Fibroblast of skin of back (primary cell): ENCODE measurements at regions not wholly inside any gene's neighbourhood (a gene's known extent, or its start where the extent isn't known, plus 50 kb on each side); places are given as distances from the start of the nearest gene placed in this dataset.

Source experiments
- DNase-seq: peaks from one replicate; pipeline ENCODE4 v3.0.0-alpha.2; 2013

DNA sequence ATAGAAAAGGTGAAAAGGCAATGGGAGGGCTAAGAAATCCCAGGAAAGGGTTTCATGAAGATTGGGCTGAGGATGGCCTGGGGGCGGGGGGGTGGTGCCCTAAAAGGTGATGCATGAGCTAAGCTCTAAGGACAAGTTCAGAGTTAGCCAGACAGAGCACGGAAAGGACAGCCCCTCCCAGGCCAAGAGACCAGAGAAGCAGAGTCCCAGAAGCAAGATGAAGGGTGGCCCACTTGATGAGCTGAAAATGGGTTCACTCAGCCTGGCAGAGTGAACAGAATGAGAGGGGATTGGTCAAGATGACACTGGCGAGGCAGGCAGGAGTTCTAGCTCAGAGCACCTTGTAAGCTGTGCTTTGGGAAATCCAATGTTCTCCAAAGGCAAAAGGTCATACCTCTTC, 89.4 kb upstream of the GPR26 start:
- DNase-seq: no peak

DNA sequence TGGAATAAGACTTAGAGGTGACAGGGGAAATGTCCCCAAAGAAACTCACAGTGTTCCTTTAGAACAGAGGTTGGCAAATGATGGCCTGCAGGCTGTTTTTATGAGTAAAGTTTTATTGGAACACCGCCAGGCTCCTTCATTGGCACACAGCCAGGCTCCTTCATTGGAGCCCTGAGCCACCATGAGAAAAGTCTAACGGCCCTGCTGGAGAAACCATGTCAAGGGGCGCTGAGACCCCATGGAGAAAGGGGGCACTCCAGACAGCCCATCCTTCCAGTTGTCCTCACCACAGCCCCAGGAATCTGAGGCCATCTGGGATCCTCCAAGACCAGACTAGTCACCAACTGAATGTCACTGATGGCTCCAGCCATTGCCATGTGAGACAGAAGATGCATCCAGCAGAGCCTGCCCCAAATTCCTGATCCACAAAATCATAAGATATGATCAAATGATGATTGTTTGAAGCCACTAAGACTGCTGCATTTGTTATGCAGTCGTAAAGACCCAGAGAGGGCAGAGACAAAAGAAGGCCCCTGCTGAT, 88.2 kb upstream of the GPR26 start:
- no peak for DNase-seq

DNA sequence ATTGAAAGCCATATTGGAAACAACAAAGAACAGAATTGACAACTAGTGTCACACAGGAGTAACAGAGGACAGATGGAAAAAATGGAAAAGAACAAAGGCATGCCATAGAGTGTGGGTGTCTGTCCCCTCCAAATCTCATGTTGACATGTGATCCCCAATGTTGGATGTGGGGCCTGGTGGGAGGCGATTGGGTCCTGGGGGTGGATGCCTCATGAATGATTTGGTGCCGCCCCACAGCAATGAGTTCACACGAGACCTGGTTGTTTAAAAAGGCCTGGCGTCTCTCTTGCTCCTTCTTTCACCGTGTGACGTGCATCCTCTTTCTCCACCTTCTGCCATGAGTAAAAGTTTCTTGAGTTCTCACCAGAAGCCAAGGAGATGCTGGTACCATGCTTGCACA, 87.4 kb upstream of the GPR26 start:
- no peak for DNase-seq

DNA sequence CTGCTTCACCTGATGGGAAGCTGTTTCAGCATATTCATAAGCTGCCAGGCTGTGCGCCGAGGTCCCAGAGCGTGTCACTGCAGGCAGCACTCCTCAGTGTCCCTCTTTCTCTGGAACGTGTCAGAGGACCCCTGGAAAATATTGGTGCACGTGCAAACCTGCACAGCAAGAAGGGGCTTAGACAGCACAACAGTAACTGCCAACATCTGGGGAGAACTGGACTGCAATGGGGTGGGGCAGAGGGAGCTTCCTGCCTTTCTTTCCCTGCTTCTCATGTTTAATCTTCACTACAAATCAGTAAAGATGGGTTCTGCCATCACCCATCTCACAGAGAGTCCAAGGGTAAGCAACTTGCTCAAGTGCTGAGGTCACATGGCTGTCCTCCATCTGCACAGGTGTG, 86.5 kb upstream of the GPR26 start:
- DNase-seq: no peak

- DNase-seq: no peak
These were observed 85.7 kb upstream of the GPR26 start for GRCh38 chr10:123580426-123580825.

DNA sequence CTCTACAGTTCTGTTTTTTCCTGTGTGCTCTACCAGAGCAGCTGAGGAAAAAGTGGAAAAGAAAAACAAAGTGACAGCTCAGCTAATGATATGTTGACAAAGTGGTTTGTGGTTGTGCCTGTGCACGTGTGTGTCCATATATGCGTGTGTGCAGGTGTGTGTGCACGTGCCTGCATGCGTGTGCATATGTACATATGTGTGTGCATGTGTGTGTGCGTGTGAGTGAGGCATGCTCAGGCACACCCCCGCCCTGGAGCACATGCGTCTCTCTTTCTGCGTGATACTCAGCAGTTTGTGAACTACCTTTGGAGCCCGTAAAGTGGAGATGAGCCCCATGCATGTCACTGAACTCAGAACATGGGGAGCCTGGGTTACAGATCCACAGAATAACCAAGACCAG, 84.5 kb upstream of the GPR26 start:
- DNase-seq: no peak

GRCh38 chr10:123582084-123582989, 83.8 kb upstream of the GPR26 start:
- peak; percentile 57 for DNase-seq

- peak; percentile 60 for DNase-seq
These were observed 82.3 kb upstream of the GPR26 start for GRCh38 chr10:123583639-123584418.

GRCh38 chr10:123584419-123584775, 81.8 kb upstream of the GPR26 start:
- no peak for DNase-seq

DNA sequence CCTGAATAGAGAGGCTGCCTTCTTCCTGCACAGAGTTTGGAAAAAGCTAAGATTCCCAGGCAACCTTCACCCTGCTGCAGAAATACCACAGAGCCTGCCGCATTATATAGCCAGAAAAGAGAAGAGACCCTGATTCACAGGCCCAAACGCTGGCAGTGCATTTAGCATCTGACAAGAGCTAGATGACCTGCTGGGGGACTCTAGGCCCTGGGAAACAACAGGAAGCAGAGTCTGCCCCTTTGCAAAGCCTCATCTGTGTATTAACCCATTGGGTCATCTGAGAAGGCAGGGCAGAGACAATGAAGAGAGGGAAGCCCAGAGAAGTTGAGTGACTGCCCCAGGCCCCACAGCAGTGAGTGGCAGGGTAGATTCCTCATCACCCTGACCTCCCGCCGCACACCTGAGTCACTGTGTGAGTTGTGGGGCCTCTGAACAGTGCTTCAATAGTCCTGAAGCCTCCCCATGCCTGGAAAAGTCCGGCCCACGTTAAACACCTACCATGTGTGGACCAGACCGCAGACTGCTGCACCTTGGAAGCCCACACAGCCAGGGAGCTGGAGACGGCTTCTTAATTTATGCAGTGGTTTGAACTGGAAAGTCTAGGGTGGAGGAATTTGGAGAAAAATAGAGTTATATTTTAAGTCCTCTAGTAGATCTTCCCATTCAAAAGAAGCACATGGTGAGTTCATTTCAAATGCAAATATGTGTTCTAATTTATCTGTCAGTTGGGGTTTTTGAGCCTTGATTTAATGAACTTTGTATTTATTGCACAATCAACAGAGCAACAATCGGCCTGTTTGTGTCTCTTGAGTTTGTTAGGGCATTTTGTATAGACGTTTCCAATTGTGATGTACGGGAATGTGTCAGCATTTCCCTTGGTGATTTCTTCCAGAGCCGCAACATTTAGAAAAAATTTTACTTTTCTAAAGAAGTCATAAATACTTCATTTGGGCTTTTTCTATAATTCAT, 80.4 kb upstream of the GPR26 start:
- DNase-seq: no peak

DNA sequence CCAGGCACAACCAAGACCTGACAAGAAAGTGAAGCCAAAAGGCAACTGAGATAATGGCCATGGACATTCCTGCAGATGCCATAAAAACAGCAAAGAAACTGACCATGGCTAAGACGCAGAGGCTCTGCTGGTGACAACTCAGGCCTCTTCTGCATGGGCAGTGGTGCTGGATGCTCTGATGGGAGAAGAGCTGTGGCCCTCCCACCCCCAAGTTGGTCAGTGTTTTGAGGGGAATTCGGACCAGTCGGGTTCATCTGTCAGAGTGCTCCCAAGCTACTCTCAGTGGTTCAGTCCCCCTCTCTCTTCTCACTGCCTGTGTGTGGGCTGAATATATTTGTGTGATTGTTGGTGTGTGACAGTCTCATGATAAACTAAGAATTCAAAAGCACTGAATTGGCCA, 79.0 kb upstream of the GPR26 start:
- no peak for DNase-seq

GRCh38 chr10:123588386-123588914, 77.7 kb upstream of the GPR26 start:
- DNase-seq: no peak

GRCh38 chr10:123595661-123596060, 70.5 kb upstream of the GPR26 start:
- DNase-seq: no peak

DNA sequence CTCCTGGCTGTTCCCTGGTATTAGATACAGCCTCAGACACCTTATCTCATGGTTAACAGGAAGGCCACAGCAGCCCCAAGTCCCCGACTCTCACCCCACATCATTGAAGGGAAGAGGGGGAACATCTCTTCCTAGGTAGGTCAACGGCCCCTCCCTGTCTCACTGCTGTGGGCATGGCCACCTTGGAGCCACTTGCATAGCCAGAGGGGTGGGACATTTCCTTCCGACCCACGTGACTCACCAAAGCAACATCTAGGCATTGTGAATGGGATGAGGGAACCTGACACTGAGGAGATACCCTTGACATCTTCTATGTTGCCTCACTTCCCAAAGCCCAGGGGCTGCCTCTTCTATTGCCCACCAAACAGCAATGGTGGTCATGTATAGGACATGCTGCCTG, 68.5 kb upstream of the GPR26 start:
- no peak for DNase-seq

GRCh38 chr10:123599366-123599849, 66.7 kb upstream of the GPR26 start:
- no peak for DNase-seq

- no peak for DNase-seq
These were observed 66.0 kb upstream of the GPR26 start for GRCh38 chr10:123600177-123600576.

GRCh38 chr10:123603130-123603529, 63.0 kb upstream of the GPR26 start:
- DNase-seq: no peak

DNA sequence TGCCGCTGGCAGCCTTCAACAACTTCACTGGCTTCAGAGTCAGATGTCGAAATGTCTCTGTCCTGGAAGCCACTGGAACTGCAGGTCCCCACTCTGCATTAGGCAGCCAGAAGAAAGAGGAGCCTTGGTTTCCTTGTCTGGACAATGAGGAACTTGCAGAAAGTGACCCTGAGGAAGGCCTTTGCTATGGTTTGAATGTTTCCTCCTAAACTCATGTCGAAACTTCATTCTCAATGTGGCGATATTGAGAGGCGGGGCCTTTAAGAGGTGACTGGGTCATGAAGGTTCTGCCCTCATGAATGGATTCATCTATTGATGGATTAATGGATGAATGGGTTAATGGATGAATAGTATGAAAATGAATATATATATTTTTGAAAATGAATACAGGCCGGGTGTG, 61.6 kb upstream of the GPR26 start:
- no peak for DNase-seq

- no peak for DNase-seq
These were observed 60.1 kb upstream of the GPR26 start for GRCh38 chr10:123606006-123606405.

DNA sequence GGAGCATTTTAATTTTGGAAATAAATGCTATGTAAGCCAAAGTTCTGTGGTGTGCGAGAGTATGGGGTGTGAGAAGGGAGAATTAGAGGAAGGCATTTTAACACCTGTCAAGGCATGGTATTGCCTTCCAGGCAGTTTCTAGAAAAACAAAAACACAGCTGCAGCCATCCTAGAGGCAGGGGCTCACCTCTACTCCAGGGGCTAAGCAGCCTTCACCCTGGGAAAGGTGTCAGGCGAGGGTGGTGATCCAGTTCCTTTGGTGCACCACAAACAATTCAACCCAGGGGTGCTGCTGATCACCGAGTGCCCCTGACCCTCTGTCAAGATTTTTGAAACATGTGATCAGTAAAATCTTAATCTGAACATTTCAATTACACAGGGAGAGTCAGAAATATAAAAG, 59.2 kb upstream of the GPR26 start:
- no peak for DNase-seq

- DNase-seq: no peak
These were observed 58.8 kb upstream of the GPR26 start for GRCh38 chr10:123607386-123607785.

DNA sequence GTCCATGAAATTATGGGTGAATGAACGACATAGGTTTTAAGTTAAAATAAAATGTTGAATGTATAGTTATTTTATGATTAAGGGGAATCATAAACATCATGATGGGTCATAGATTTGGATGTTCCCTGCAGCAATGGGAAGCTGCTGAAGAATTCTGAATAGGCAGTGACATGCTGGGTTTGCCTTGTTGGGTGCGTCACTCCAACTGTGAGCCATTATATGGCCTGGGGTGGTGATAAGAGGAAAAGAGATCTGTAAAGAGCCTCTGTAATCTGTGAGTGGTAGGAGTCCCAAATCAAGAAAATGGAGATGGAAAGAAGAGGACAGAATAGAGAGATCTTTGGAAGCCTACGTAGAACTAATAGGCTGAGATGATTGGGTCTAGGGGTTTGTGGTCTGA, 58.1 kb upstream of the GPR26 start:
- no peak for DNase-seq
